ENCODE measurements at regions not wholly inside any gene's neighbourhood (a gene's known extent, or its start where the extent isn't known, plus 50 kb on each side); places are given as distances from the start of the nearest gene placed in this dataset.

DNA sequence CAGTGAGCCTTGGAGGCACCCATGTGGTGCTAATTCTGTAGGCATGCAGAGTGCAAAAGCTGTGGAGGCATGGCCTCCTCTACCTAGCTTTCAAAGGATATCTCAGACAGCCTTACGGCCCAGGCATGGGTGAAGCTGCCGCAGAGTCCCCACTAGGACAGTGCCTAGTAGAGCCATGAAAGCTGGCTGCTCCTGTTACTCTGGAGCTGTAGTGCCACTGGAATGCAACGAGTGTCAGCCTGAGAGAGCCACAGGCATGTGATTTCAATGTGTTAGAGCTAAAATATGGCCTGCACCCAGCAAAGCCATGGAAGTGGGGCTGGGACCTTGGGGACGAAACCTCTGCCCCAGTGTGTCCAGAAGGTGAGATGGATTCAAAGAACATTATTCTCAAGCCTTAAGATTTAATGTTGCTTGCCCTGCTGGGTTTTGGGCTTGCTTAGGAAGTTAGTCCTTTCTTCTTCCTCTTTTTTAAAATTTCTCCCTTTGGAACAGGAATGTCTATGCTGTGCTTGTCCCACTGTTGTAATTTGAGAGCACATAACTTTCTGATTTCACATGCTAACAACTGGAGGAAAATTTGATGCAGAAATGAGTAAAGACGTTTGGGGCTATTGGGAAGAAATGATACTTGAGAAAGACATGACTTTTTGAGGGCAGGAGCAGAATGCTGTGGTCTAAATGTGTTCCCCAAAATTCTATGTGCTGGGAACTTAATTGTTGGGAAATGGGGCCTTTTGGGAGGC is 298.4 kb downstream of the PSAT1 start:
- Histone ChIP-seq H3K36me3 (ENCODE audit: insufficient read depth, low read length, poor library complexity, severe bottlenecking) (no peaks in the 10 kb centered on the region), H3K27ac (ENCODE audit: low read depth, low read length, poor library complexity, severe bottlenecking) (no peak overlapping the region), H3K4me1 (ENCODE audit: insufficient read depth, low read length, poor library complexity, severe bottlenecking) (peaks cover 7% of the 10 kb centered on the region), H3K9me3 (ENCODE audit: low read depth, low read length, poor library complexity, severe bottlenecking) (no peaks in the 10 kb centered on the region), H3K4me3 (ENCODE audit: low read depth, low read length, poor library complexity, severe bottlenecking) (no peak overlapping the region), H3K27me3 (replicated peaks; ENCODE audit: insufficient read depth, low read depth, low read length, poor library complexity) (peaks cover 77% of the 10 kb centered on the region)
- DNase-seq (ENCODE audit: low spot score) = no peak
- CTCF ChIA-PET = no interaction called here
- no TSS peak for BruUV-seq (replicated peaks)
- TF ChIP-seq CTCF (conservative IDR thresholded peaks at IDR 0.05; ENCODE audit: low read depth, low read length) (no peak), EZH2 (IDR thresholded peaks at IDR 0.05; ENCODE audit: borderline replicate concordance, low read depth, low read length, poor library complexity, severe bottlenecking) (no peak)
- POLR2A ChIA-PET (ENCODE audit: low non-redundant PET) = no interaction called here
- intact Hi-C loops (cut with micrococcal nuclease; ENCODE audit: unreplicated experiment) = no loop called here

DNA sequence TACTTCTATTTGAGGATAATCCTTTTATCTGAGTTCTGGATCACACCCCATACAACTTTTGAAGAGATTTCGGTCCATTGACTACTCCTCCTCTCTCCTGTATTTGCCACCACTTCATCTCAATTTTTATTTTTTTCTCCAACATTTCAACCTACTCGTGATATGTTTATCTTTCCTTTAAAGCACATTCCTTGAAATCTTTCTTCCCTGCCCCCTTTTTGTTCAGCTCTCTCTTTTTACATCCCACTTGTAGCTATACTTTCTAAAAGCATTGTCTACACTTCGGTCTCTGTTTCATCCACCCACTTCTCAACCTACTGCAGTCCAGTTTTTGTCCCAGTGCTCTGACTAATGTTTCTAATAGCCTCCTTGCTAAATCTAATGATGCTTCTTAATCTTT is 299.4 kb downstream of the PSAT1 start:
- BruUV-seq (replicated peaks) = no TSS peak
- no peak for TF ChIP-seq CTCF (conservative IDR thresholded peaks at IDR 0.05; ENCODE audit: low read depth, low read length)
- TF ChIP-seq EZH2 (IDR thresholded peaks at IDR 0.05; ENCODE audit: borderline replicate concordance, low read depth, low read length, poor library complexity, severe bottlenecking) = no peak
- CTCF ChIA-PET = no interaction called here

DNA sequence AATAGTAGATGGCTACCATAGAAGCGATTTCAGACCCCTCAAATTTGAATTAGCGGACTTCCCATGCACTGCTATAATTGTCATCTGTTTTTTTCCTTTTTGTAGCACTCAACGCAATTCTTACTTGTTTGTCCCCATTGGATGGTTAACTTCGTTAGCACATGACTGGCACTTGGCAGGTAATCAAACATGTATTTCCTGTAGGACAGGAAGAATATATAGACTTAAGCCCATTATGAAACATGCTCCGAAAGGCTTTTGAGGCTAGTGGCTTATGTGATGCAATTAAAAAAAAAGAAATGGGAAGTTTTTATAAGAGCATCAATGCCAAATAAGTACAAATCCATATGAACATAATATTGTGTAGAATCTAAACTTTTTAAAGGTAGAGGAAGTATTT is 301.2 kb downstream of the PSAT1 start:
- TF ChIP-seq EZH2 (IDR thresholded peaks at IDR 0.05; ENCODE audit: borderline replicate concordance, low read depth, low read length, poor library complexity, severe bottlenecking) (no peak), CTCF (conservative IDR thresholded peaks at IDR 0.05; ENCODE audit: low read depth, low read length) (no peak)
- H3K27me3 ChIP-seq (replicated peaks; ENCODE audit: insufficient read depth, low read depth, low read length, poor library complexity) = peaks cover 63% of the 10 kb centered on the region
- no TSS peak for BruUV-seq (replicated peaks)
- POLR2A ChIA-PET (ENCODE audit: low non-redundant PET) = no interaction called here
- no peaks in the 10 kb centered on the region for H3K9me3 ChIP-seq (ENCODE audit: low read depth, low read length, poor library complexity, severe bottlenecking)
- DNase-seq (ENCODE audit: low spot score) = peak; percentile 68
- H3K4me3 ChIP-seq (ENCODE audit: low read depth, low read length, poor library complexity, severe bottlenecking) = no peak overlapping the region
- CTCF ChIA-PET = no interaction called here
- H3K36me3 ChIP-seq (ENCODE audit: insufficient read depth, low read length, poor library complexity, severe bottlenecking) = no peaks in the 10 kb centered on the region
- no peak overlapping the region for H3K27ac ChIP-seq (ENCODE audit: low read depth, low read length, poor library complexity, severe bottlenecking)
- peaks cover 7% of the 10 kb centered on the region for H3K4me1 ChIP-seq (ENCODE audit: insufficient read depth, low read length, poor library complexity, severe bottlenecking)
- intact Hi-C loops (cut with micrococcal nuclease; ENCODE audit: unreplicated experiment) = no loop called here

More for the DNA sequence above, 299.4 kb downstream of the PSAT1 start:
- H3K9me3 ChIP-seq (ENCODE audit: low read depth, low read length, poor library complexity, severe bottlenecking) = no peaks in the 10 kb centered on the region
- peaks cover 77% of the 10 kb centered on the region for H3K27me3 ChIP-seq (replicated peaks; ENCODE audit: insufficient read depth, low read depth, low read length, poor library complexity)
- H3K4me3 ChIP-seq (ENCODE audit: low read depth, low read length, poor library complexity, severe bottlenecking) = no peak overlapping the region
- H3K36me3 ChIP-seq (ENCODE audit: insufficient read depth, low read length, poor library complexity, severe bottlenecking) = no peaks in the 10 kb centered on the region
- H3K27ac ChIP-seq (ENCODE audit: low read depth, low read length, poor library complexity, severe bottlenecking) = no peak overlapping the region
- intact Hi-C loops (cut with micrococcal nuclease; ENCODE audit: unreplicated experiment) = no loop called here
- POLR2A ChIA-PET (ENCODE audit: low non-redundant PET) = no interaction called here
- DNase-seq (ENCODE audit: low spot score) = no peak
- H3K4me1 ChIP-seq (ENCODE audit: insufficient read depth, low read length, poor library complexity, severe bottlenecking) = peaks cover 7% of the 10 kb centered on the region

Measured in A673 (cell line).